HG03064 (cell line): ENCODE measurements at regions not wholly inside any gene's neighbourhood (a gene's known extent, or its start where the extent isn't known, plus 50 kb on each side); places are given as distances from the start of the nearest gene placed in this dataset.
"Not testable (repeated sequence)": the region's sequence is repeated elsewhere in the genome, so short reads cannot be mapped to it uniquely, and the experiment has no call there.

ENCODE experiments used
- ATAC-seq: cut with Tn5 transposase; IDR thresholded peaks from one replicate; pipeline ENCODE4 v1.9.1; 2021; ENCODE audit warnings: low read depth; ENCODE audit not compliant: unreplicated experiment

DNA sequence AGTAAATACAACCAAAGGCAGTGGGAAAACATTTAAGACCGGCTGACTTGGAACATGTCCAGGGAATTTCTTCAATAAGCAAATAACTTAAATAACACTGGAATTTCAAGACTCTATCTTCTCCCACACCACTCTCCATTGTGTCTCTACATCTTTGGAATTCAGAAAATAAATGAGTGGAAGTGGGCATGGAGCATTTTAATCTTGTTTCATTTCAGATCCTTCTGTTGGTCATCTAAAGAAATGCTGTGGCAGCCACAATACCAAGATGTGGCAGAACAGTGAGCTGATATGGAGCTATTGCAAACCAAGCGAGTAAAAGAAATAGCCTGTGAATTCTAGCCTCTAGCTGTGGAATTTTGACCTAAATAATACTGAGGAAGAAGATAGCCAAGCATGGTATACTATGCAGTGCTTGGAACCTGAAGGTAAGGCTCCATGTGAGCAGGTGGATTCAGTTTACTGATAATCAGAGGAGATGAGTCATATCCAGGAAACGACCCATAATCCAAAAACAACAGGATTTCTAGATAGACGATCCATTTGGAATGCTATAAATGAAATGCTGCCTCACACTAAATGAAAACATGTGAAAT is 157.1 kb upstream of the SCN7A start:
- ATAC-seq, result no peak

DNA sequence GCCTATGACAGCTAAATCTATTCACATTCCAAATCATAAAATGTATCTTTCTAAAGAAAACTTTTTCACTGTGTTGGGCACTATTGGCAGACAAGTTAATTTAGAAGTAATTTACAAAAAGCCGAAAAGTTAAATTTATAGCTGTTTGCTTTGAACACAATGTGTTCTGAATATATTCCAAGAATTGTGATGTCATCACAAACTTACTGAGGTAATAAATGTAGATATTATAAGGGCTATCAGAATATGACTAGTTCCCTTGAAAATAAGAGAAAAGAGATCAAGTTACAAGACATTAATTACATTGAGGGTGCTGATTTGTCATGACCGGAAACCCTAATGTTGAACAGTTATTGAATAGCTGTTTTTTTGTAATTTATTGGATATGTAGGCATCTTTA is 153.9 kb upstream of the SCN7A start:
- ATAC-seq, result no peak

DNA sequence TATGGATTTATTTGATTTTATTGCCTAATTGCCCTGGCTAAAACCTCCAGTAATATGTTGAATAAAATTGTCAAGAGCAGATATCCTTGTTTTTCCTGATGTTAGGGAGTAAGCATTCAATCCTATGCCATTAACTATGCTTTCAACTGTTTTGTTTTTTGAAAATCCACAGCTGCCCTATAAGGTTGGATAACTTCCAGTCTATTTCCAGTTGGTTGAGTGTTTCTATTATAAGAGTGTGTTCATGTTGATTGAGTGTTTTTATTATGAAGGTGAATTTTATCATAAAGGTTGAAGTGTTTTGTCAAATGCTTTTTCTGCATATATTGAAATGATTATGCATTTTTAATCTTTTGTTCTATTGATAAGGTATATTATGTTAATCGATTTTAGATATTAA is 149.9 kb upstream of the SCN7A start:
- no peak for ATAC-seq

DNA sequence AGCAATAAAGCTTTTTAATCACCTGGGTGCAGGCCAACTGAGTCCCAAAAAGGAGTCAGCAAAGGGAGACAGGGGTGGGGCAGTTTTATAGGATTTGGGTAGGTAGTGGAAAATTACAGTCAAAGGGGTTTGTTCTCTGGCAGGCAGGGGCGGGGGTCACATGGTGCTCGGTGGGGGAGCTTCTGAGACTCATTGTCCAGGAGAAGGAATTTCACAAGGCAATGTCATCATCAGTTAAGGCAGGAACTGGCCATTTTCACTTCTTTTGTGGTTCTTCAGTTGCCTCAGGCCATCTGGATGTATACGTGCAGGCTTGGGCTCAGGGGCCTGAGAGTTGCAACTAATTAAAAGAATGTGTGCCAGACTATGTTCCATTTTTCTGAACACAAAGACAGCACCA is 147.5 kb upstream of the SCN7A start:
- ATAC-seq, result not testable (repeated sequence)

DNA sequence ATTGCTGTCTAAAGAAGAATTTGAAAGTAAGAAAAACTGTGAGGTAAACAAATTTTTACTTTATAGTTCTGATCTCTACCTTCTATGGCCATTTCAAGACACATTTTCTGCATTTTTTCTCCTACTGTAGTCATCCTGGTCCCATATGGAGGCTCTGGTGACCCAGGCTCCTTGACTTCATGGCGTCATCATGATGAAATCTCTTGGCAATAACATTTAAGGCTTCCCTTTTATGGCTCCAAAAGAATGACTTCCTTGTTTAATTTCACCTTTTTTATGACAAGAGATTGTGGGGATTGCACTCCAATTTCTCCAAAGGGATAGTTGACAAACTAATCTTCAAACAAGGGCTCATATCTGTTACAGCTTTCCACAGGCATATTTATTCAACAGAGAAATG is 143.0 kb upstream of the SCN7A start:
- ATAC-seq, result no peak

- ATAC-seq, result no peak
Measured at GRCh38 chr2:166634706-166635105, 140.7 kb upstream of the SCN7A start.

DNA sequence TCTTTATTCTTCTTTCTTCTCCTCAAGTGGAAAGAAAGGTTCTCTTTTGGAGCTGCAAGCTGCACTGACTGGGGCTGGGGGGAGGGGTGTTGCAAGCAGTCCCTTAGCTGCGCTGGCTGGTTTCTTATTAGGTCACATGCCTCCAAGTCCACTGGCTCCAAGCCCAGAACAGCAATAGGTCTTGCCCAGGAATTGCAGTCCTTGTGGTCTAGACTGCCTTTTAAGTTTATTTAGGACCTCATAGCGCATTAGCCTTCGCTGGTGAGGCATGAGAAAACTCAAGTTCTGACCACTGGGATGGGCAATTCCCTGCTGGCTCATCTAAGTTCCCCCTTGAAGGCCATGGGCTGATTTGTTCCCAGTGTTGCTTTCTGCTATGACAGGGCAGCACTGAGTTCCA is 138.6 kb upstream of the SCN7A start:
- ATAC-seq, result no peak

DNA sequence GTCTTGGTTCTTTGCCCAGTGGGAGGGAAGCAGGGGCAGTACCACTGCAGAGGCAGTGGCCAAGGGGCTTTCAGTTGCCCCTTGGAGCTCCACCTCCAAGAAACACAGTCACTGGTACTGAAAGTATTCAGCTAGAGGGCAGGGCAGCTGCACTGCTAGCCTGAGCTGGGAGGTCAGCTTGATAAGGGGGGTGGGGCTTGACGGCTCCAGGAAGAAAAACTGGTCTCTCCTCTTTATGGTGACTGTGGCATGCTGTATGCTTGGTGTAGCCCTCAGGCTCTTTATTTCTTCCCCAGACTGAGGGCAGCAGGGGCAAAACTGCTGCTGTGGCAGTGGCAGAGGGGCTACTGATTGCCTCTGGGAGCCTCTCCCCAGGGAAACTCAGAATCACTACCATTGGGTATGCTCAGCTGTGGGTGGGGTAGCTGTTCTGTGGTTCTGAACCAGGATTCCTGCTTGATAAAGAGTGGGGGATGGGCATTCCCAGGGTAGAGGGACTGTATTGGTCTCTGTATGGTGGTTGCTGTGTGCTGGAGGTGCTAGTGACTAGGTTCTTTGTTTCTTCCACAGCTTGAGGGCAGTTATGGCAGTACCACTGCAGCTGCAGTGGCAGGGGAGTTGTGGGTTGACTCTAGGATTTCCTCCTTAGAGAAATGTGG is 134.6 kb upstream of the SCN7A start:
- no peak for ATAC-seq

- ATAC-seq, result no peak
Measured at GRCh38 chr2:166627893-166628292, 133.8 kb upstream of the SCN7A start.

- ATAC-seq, result no peak
Measured at GRCh38 chr2:166625670-166626069, 131.6 kb upstream of the SCN7A start.

DNA sequence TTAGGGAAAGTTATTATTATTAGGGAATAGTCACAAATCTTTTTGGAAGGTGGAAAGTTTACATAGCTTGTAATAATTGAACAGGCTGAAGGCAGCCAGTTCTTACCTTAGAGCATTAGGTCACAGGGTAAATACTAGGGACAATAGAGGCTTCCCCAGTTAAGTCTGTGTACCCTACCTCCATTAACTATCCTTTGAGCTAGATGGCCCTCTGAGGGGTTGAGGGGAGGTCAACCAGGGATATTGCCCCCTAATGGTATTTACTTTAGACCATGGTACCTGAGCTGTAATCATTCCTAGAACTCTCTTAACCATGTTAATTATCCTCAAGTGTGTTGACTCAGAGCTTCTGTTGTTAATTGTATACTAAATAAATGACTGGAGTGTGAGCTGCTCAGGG is 120.5 kb upstream of the SCN7A start:
- no peak for ATAC-seq

GRCh38 chr2:166614029-166614428 is 120.0 kb upstream of the SCN7A start:
- no peak for ATAC-seq

GRCh38 chr2:166613226-166613625 is 119.2 kb upstream of the SCN7A start:
- ATAC-seq, result no peak

- ATAC-seq, result no peak
Measured at GRCh38 chr2:166612214-166612613, 118.2 kb upstream of the SCN7A start.

- ATAC-seq, result no peak
Measured at GRCh38 chr2:166610913-166611305, 116.9 kb upstream of the SCN7A start.

DNA sequence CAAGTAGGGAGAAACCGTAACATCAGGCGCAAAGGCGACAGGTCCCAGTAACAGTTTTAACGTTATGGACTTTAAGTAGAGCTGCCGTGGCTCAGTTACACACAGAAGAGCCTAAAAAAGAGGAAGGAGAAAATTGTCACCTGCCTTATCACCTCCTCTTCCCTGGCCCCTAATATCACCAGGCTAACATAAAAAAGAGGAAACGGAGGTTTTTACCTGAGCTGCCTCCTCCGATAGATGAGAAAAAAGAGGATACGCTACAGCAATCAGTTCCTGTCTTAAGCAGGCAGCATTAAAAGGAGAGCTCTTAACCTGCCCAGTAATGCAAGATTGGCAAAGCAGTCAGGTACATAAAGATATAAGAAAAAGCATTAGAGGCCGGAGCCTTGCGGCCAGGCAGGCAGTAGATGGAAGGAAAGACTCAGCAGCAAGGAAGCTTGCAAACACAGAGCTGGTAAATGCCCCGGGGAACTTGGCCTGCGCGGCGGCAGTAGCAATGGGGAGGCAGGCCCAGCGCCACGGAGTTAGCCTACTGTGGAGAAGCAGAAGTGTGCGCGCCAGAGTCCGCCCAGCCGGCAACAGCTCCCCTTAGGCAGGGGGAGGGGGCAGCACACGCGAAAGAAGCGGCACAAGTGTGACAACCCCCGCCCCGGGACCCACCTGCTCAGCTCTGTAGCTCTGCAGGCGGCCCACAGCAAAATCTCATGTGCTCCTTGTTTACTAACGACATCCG is 116.3 kb upstream of the SCN7A start:
- no peak for ATAC-seq

DNA sequence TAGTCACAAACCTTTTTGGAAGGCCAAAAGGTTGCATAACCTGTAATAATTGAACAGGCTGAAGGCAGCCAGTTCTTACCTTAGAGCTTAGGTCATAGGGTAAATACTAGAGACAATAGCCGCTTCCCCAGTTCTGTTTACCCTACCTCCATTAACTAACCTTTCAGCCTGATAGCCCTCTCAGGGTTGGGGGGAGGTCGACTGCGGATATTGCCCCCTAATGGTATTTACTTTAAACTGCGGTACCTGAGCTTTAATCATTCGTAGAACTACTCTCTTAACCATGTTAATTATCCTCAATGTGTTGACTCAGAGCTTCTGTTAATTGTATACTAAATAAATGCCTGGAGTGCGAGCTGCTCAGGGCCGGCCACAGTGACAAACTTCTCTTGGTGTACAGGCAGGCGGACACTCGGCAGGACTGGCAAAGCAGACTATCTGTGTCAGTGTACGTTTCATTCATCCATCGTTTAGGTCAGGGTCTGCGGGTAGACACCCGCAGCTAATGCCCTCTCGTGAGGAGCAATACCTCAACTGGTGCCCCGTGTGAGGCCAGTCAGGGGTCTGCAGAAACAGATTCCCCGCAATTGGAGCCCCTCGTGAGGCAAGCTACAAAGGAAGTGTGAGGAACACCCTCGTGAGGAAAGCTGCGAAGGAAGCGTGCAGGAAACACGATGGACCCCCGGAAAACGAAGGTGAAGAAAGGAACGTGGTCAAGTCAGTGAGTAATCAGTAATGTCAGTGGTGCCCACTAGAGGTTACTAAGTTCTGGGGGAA is 115.3 kb upstream of the SCN7A start:
- ATAC-seq, result no peak

DNA sequence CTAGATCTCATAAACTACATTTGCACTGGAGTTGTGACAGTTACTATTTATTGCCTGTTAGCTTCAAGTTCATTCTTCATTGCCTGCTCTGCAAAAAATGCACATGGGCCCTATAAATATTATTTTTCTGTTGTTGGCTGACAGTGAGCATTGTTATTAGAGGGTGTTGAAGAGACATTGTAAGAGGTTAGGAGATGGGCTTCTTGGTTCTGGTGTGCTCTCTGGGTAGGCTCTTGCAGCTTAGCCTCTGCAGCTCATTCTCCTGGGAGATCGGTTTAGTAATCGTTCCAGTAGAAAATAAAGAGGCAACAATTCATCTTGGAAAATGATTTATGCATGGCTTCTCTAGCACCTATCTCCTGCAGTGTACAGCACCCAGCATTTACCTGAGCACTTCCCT is 113.8 kb upstream of the SCN7A start:
- ATAC-seq, result no peak

GRCh38 chr2:166593403-166593802 is 99.4 kb upstream of the SCN7A start:
- ATAC-seq, result no peak

DNA sequence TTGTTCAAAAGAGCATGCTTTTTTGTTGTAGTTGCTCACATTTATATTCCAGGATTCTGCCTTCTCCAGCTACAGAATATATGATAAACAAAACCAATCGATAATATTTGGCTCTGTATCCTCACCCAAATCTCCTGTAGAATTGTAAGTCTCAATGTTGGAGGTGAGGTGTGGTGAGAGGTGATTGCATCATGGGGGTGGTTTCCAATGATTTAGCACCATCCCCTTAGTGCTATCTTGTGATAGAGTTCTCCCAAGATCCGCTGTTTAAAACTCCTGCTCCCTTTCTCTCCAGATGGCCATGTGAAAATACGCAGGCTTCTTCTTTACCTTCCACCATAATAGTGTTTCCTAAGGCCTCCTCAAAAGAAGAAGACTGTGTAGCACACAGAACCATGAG is 98.7 kb upstream of the SCN7A start:
- no peak for ATAC-seq

DNA sequence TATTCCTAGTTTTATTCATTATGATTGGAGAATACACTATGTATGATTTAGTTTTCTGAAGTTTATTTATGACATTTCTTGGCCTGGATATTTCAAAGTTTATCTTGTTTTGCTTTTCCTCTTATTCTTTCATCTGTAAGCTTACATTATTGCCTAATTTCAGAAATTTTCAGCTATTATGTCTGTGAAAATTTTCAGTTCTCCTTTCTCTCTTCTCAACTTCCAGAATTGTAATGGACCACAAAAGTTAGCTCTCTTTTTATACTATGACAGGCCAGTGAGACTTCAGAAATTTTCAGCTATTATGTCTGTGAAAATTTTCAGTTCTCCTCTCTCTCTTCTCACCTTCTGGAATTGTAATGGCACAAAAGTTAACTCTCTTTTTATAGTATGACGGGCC is 97.2 kb upstream of the SCN7A start:
- no peak for ATAC-seq
